B cell (primary cell): ENCODE measurements at regions not wholly inside any gene's neighbourhood (a gene's known extent, or its start where the extent isn't known, plus 50 kb on each side); places are given as distances from the start of the nearest gene placed in this dataset.

Experiments
- ATAC-seq: fragments of 200-7000 bp; cut with Tn5 transposase; one replicate; pipeline ENCODE4 v1.10.0; 2021; ENCODE audit warnings: low read depth, mild to moderate bottlenecking, moderate number of reproducible peaks, moderate library complexity
- CTCF ChIA-PET: fragments of 350-600 bp; sonication (Branson Sonifier 250); formaldehyde crosslinking; loops from one replicate; lab custom pipeline; 2021; ENCODE audit warnings: antibody characterized with exemption, inconsistent platforms; lab: Charles Lee
- POLR2A ChIA-PET: fragments of 350-600 bp; sonication (Branson Sonifier 250); formaldehyde crosslinking; loops from one replicate; lab custom pipeline; 2021; ENCODE audit warnings: antibody characterized with exemption; lab: Charles Lee
- DNase-seq: peaks from one replicate; pipeline ENCODE4 v3.0.0; 2013
- H2AFZ ChIP-seq: 2 replicates; pipeline ENCODE4 v1.6.1; 2012; ENCODE audit warnings: mild to moderate bottlenecking, low read depth, low read length; ENCODE audit not compliant: insufficient read depth, poor library complexity, severe bottlenecking
- H3K27ac ChIP-seq, 2 donors: 1 replicate in 1 of 2; 2 replicates in 1 of 2; pipeline ENCODE4 v1.5.1; 2012 to 2013; ENCODE audit warnings: low read length in 2 of 2, mild to moderate bottlenecking in 2 of 2, moderate library complexity in 1 of 2
- H3K27me3 ChIP-seq, 4 experiments: fragments of 200-600 bp in 1 of 4; sonication (generic) in 1 of 4; replicated peaks in 1 of 4; 1 replicate in 2 of 4; 2 replicates in 2 of 4; pipeline versions ENCODE4 v1.6.1 to v1.7.0; 2013 to 2016; ENCODE audit warnings: low read length in 3 of 4, mild to moderate bottlenecking in 2 of 4, mixed read lengths in 1 of 4, moderate library complexity in 1 of 4; ENCODE audit not compliant: insufficient read depth in 4 of 4, control insufficient read depth in 3 of 4; ENCODE audit errors: control extremely low read depth in 1 of 4
- H3K36me3 ChIP-seq, 2 experiments: replicated peaks in 1 of 2; 1 replicate in 1 of 2; 2 replicates in 1 of 2; pipeline versions ENCODE4 v1.6.1 to v1.7.1; 2013; ENCODE audit warnings: low read length in 1 of 2; ENCODE audit not compliant: insufficient read depth in 2 of 2, control insufficient read depth in 1 of 2; ENCODE audit errors: control extremely low read depth in 1 of 2, extremely low read depth in 1 of 2
- H3K4me1 ChIP-seq, 2 donors: fragments of 200-600 bp in 1 of 2; sonication (generic) in 1 of 2; 1 replicate in 1 of 2; 2 replicates in 1 of 2; pipeline versions ENCODE4 v1.5.1 to v1.6.1; 2013 to 2017; ENCODE audit warnings: low read length in 2 of 2; ENCODE audit not compliant: control insufficient read depth in 2 of 2, insufficient read depth in 2 of 2
- H3K4me2 ChIP-seq: replicated peaks from 2 replicates; pipeline ENCODE3; 2012; ENCODE audit warnings: mild to moderate bottlenecking, low read depth, low read length; ENCODE audit not compliant: poor library complexity, severe bottlenecking
- H3K4me3 ChIP-seq, 5 experiments: fragments of 200-600 bp in 1 of 5; sonication (generic) in 1 of 5; 1 replicate in 3 of 5; 2 replicates in 2 of 5; pipeline versions ENCODE4 v1.5.1 to v1.7.0; 2011 to 2016; ENCODE audit warnings: low read length in 4 of 5, mild to moderate bottlenecking in 4 of 5, low read depth in 2 of 5, control low read depth in 1 of 5, moderate library complexity in 1 of 5; ENCODE audit not compliant: insufficient read depth in 1 of 5; ENCODE audit errors: control extremely low read depth in 1 of 5, extremely low read depth in 1 of 5
- H3K79me2 ChIP-seq: fragments of 200-600 bp; sonication (generic); one replicate; pipeline ENCODE4 v1.6.0; 2016; ENCODE audit warnings: low read length; ENCODE audit not compliant: control insufficient read depth, insufficient read depth
- H3K9ac ChIP-seq: fragments of 200-600 bp; sonication (generic); 2 replicates; pipeline ENCODE4 v1.6.1; 2017; ENCODE audit warnings: mild to moderate bottlenecking, low read length, moderate library complexity
- H3K9me3 ChIP-seq, 3 donors: one replicate each; pipeline versions ENCODE4 v1.6.1 to v1.7.1; 2013; ENCODE audit warnings: low read length in 2 of 3; ENCODE audit not compliant: control insufficient read depth in 2 of 3, insufficient read depth in 1 of 3; ENCODE audit errors: control extremely low read depth in 1 of 3
- H4K20me1 ChIP-seq: 2 replicates; pipeline ENCODE4 v1.6.0; 2012; ENCODE audit warnings: mild to moderate bottlenecking, low read length; ENCODE audit not compliant: insufficient read depth, control insufficient read depth, poor library complexity, severe bottlenecking
- H3K27ac Mint-ChIP-seq: one replicate; pipeline ENCODE4 v1.8.0; 2021; ENCODE audit warnings: mixed read lengths
- H3K27me3 Mint-ChIP-seq: one replicate; pipeline ENCODE4 v1.8.0; 2021; ENCODE audit warnings: mixed read lengths
- H3K4me1 Mint-ChIP-seq: one replicate; pipeline ENCODE4 v1.8.0; 2021; ENCODE audit warnings: mixed read lengths
- H3K4me3 Mint-ChIP-seq: one replicate; pipeline ENCODE4 v1.8.0; 2021; ENCODE audit warnings: mixed read lengths
- H3K9me3 Mint-ChIP-seq: one replicate; pipeline ENCODE4 v1.8.0; 2022; ENCODE audit warnings: mixed read lengths; ENCODE audit not compliant: insufficient read depth
- CTCF ChIP-seq: fragments of 200-600 bp; IDR thresholded peaks from one replicate; pipeline ENCODE4 v1.8.0; 2022; ENCODE audit warnings: antibody characterized with exemption, mild to moderate bottlenecking
- EZH2 ChIP-seq: IDR thresholded peaks from 2 replicates; pipeline ENCODE4 v1.6.1; 2012; ENCODE audit warnings: borderline replicate concordance, low read depth, mild to moderate bottlenecking, moderate library complexity, low read length; ENCODE audit not compliant: insufficient read depth, poor library complexity, severe bottlenecking
- WGBS: methylation state at CpG from one replicate; pipeline ENCODE4 v1.1.5; 2013; ENCODE audit warnings: missing lambda C conversion rate; ENCODE audit not compliant: insufficient coverage; 5-methylcytosine and 5-hydroxymethylcytosine counted together
- intact Hi-C: fragments of 100-400 bp; cut with micrococcal nuclease; formaldehyde crosslinking; loops from one replicate; pipeline ENCODE4 v1.10.0; 2022

GRCh38 chr5:117829646-117830045 is 1158.7 kb downstream of the DTWD2 start:
- Mint-ChIP-seq H3K4me3 (no peak overlapping the region), H3K9me3 (peaks cover 7% of the 10 kb centered on the region), H3K27ac (no peak overlapping the region), H3K4me1 (no peaks in the 10 kb centered on the region), H3K27me3 (no peaks in the 10 kb centered on the region)
- no peak overlapping the region for H3K9ac ChIP-seq
- H2AFZ ChIP-seq: no peak overlapping the region
- peaks cover 0 to 16% (median 0%) of the 10 kb centered on the region in 3 donors for H3K9me3 ChIP-seq
- no peaks in the 10 kb centered on the region for H3K27me3 ChIP-seq
- H3K4me1 ChIP-seq: no peaks in the 10 kb centered on the region
- ATAC-seq (no peak), DNase-seq (no peak)
- H3K4me3 ChIP-seq: no peak overlapping the region
- CTCF ChIA-PET: no interaction called here
- H3K27ac ChIP-seq: no peak overlapping the region
- POLR2A ChIA-PET: no interaction called here
- H3K79me2 ChIP-seq: no peaks in the 10 kb centered on the region
- no peaks in the 10 kb centered on the region for H4K20me1 ChIP-seq
- WGBS: 100% methylated on average over 3 of the region's 3 CpGs
- no peak overlapping the region for H3K4me2 ChIP-seq
- H3K36me3 ChIP-seq: no peaks in the 10 kb centered on the region
- intact Hi-C loops: no loop called here
- TF ChIP-seq CTCF (no peak), EZH2 (no peak)

DNA sequence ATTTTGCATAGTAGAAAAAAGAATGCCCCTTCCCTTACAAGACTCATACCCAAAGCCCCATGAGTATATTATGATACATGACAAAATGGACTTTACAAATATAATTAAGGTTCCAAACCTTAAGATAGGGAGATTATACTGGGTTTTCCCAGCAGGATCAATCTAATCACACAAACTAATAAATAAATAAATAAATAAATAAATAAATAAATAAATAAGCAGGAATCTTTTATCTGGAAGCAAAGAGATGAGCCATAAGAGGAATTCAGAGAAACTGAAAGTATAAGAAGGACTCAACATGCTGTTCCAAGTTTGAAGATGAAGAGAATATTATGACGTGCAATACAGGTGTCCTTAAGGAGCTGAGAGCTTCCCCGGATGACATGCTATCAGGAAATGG is 1174.5 kb downstream of the DTWD2 start:
- Histone ChIP-seq H3K4me1 (no peaks in the 10 kb centered on the region), H2AFZ (no peak overlapping the region), H3K4me3 (no peak overlapping the region), H3K27me3 (no peaks in the 10 kb centered on the region), H4K20me1 (no peaks in the 10 kb centered on the region), H3K9me3 (peaks cover 0 to 3% (median 0%) of the 10 kb centered on the region in 3 donors), H3K27ac (no peak overlapping the region), H3K36me3 (no peaks in the 10 kb centered on the region), H3K9ac (no peak overlapping the region), H3K79me2 (no peaks in the 10 kb centered on the region), H3K4me2 (no peak overlapping the region)
- H3K27ac Mint-ChIP-seq: no peak overlapping the region
- peaks cover 5% of the 10 kb centered on the region for H3K9me3 Mint-ChIP-seq
- POLR2A ChIA-PET: no interaction called here
- no peak overlapping the region for H3K4me3 Mint-ChIP-seq
- no peaks in the 10 kb centered on the region for H3K27me3 Mint-ChIP-seq
- no CpG with 5 or more reads among the region's 2 CpGs for WGBS
- ATAC-seq (no peak), DNase-seq (no peak)
- intact Hi-C loops: no loop called here
- CTCF ChIA-PET: no interaction called here
- TF ChIP-seq EZH2 (no peak), CTCF (no peak)
- H3K4me1 Mint-ChIP-seq: no peaks in the 10 kb centered on the region
